DND-41 (cell line): ENCODE measurements at regions not wholly inside any gene's neighbourhood (a gene's known extent, or its start where the extent isn't known, plus 50 kb on each side); places are given as distances from the start of the nearest gene placed in this dataset.

Experiments used
- CTCF ChIP-seq: IDR thresholded peaks from 2 replicates; pipeline ENCODE4 v1.5.1; 2012; ENCODE audit warnings: borderline replicate concordance, low read length, moderate library complexity, mild to moderate bottlenecking; ENCODE audit not compliant: poor library complexity, severe bottlenecking; ENCODE audit errors: extremely low read depth
- EZH2 ChIP-seq: IDR thresholded peaks from 3 replicates; pipeline ENCODE4 v1.6.1; 2012; ENCODE audit warnings: borderline replicate concordance, low read depth, mild to moderate bottlenecking, moderate library complexity, low read length, inconsistent platforms; ENCODE audit not compliant: severe bottlenecking

- TF ChIP-seq CTCF (no peak), EZH2 (no peak)
Observed at GRCh38 chr9:21729648-21730047, 72.8 kb upstream of the MTAP start.
